Progenitor cell of endocrine pancreas (in vitro differentiated cells): ENCODE measurements at regions not wholly inside any gene's neighbourhood (a gene's known extent, or its start where the extent isn't known, plus 50 kb on each side); places are given as distances from the start of the nearest gene placed in this dataset.

Source experiments
- DNase-seq: peaks from one replicate; pipeline ENCODE4 v3.0.0; 2021; ENCODE audit warnings: low spot score; ENCODE audit not compliant: unreplicated experiment
- H3K27ac Mint-ChIP-seq: 2 replicates; pipeline ENCODE4 v1.8.0; 2021; ENCODE audit warnings: mild to moderate bottlenecking, moderate library complexity, mixed read lengths
- H3K27me3 Mint-ChIP-seq: 2 replicates; pipeline ENCODE4 v1.8.0; 2021; ENCODE audit warnings: mixed read lengths
- H3K36me3 Mint-ChIP-seq: 2 replicates; pipeline ENCODE4 v1.8.0; 2022; ENCODE audit warnings: mixed read lengths; ENCODE audit not compliant: insufficient read depth
- H3K4me1 Mint-ChIP-seq: 2 replicates; pipeline ENCODE4 v1.8.0; 2021; ENCODE audit warnings: low read depth, mixed read lengths
- H3K4me3 Mint-ChIP-seq: 2 replicates; pipeline ENCODE4 v1.8.0; 2021; ENCODE audit warnings: low read depth, mild to moderate bottlenecking, moderate library complexity, mixed read lengths
- H3K9me3 Mint-ChIP-seq: 2 replicates; pipeline ENCODE4 v1.8.0; 2021; ENCODE audit warnings: low read depth, mixed read lengths
- CTCF ChIP-seq: fragments of 200-600 bp; sonication (generic); IDR thresholded peaks from one replicate; pipeline ENCODE4 v1.5.0; 2021; ENCODE audit warnings: antibody characterized with exemption, mild to moderate bottlenecking; ENCODE audit not compliant: unreplicated experiment

- no peak for TF ChIP-seq CTCF
- peaks cover 3% of the 10 kb centered on the region for H3K27me3 Mint-ChIP-seq
- H3K4me1 Mint-ChIP-seq, result no peaks in the 10 kb centered on the region
- no peak overlapping the region for H3K4me3 Mint-ChIP-seq
- no peak for DNase-seq
- H3K36me3 Mint-ChIP-seq, result no peaks in the 10 kb centered on the region
- H3K27ac Mint-ChIP-seq, result no peak overlapping the region
- peaks cover 4% of the 10 kb centered on the region for H3K9me3 Mint-ChIP-seq
These were observed 517.3 kb upstream of the TLE4 start for GRCh38 chr9:79054500-79054899.

GRCh38 chr9:79056041-79056440, 515.7 kb upstream of the TLE4 start:
- TF ChIP-seq CTCF, result no peak
- peaks cover 3% of the 10 kb centered on the region for H3K27me3 Mint-ChIP-seq
- no peak overlapping the region for H3K27ac Mint-ChIP-seq
- H3K9me3 Mint-ChIP-seq, result peaks cover 8% of the 10 kb centered on the region
- H3K36me3 Mint-ChIP-seq, result no peaks in the 10 kb centered on the region
- H3K4me1 Mint-ChIP-seq, result no peaks in the 10 kb centered on the region
- DNase-seq, result no peak
- no peak overlapping the region for H3K4me3 Mint-ChIP-seq

GRCh38 chr9:79057576-79057975, 514.2 kb upstream of the TLE4 start:
- Mint-ChIP-seq H3K9me3 (peaks cover 8% of the 10 kb centered on the region), H3K4me3 (no peak overlapping the region), H3K27me3 (peaks cover 3% of the 10 kb centered on the region), H3K36me3 (no peaks in the 10 kb centered on the region), H3K27ac (no peak overlapping the region), H3K4me1 (no peaks in the 10 kb centered on the region)
- DNase-seq, result no peak
- TF ChIP-seq CTCF, result no peak

GRCh38 chr9:79060766-79061165, 511.0 kb upstream of the TLE4 start:
- H3K27ac Mint-ChIP-seq, result no peak overlapping the region
- H3K9me3 Mint-ChIP-seq, result peaks cover 8% of the 10 kb centered on the region
- H3K27me3 Mint-ChIP-seq, result no peaks in the 10 kb centered on the region
- no peaks in the 10 kb centered on the region for H3K36me3 Mint-ChIP-seq
- H3K4me1 Mint-ChIP-seq, result no peaks in the 10 kb centered on the region
- H3K4me3 Mint-ChIP-seq, result no peak overlapping the region
- no peak for TF ChIP-seq CTCF
- no peak for DNase-seq

- no peak for TF ChIP-seq CTCF
- Mint-ChIP-seq H3K36me3 (no peaks in the 10 kb centered on the region), H3K9me3 (peaks cover 8% of the 10 kb centered on the region), H3K27me3 (no peaks in the 10 kb centered on the region), H3K27ac (no peak overlapping the region), H3K4me3 (no peak overlapping the region), H3K4me1 (no peaks in the 10 kb centered on the region)
- no peak for DNase-seq
These were observed 509.8 kb upstream of the TLE4 start for GRCh38 chr9:79061752-79062616.
